ENCODE measurements at regions not wholly inside any gene's neighbourhood (a gene's known extent, or its start where the extent isn't known, plus 50 kb on each side); places are given as distances from the start of the nearest gene placed in this dataset.
A peak's percentile ranks its signal among the peaks of the same experiment; 100 is the strongest.

- H3K27ac ChIP-seq (ENCODE audit: low read depth in 1 of 3, low read length in 2 of 3) = no peak overlapping the region
- FAIRE-seq (no peak), DNase-seq (no peak)
- no peaks in the 10 kb centered on the region for H3K27me3 ChIP-seq (ENCODE audit: control insufficient read depth in 3 of 3, insufficient read depth in 3 of 3, low read length in 3 of 3)
- WGBS, 3 donors = 61 to 66% (median 65%) methylated on average over 3 of the region's 3 CpGs
- no peaks in the 10 kb centered on the region for H3K9me3 ChIP-seq (ENCODE audit: control insufficient read depth in 2 of 2, insufficient read depth in 1 of 2, low read depth in 1 of 2, low read length in 1 of 2)
- no peaks in the 10 kb centered on the region for H3K36me3 ChIP-seq (ENCODE audit: control insufficient read depth in 3 of 3, insufficient read depth in 2 of 3, low read depth in 1 of 3, low read length in 3 of 3)
- H3K4me1 ChIP-seq (ENCODE audit: control insufficient read depth in 3 of 3, insufficient read depth in 2 of 3, low read depth in 1 of 3, low read length in 2 of 3) = peaks cover 3 to 23% (median 10%) of the 10 kb centered on the region in 3 donors
- no peak overlapping the region for H3K4me3 ChIP-seq (ENCODE audit: low read depth in 1 of 3, low read length in 3 of 3)
Measured at GRCh38 chr5:74261421-74261820, 379.1 kb downstream of the ENC1 start.

GRCh38 chr5:74259572-74259971, 381.0 kb downstream of the ENC1 start:
- no peaks in the 10 kb centered on the region for H3K27me3 ChIP-seq (ENCODE audit: control insufficient read depth in 3 of 3, insufficient read depth in 3 of 3, low read length in 3 of 3)
- no peak for DNase-seq
- no peak overlapping the region for H3K4me3 ChIP-seq (ENCODE audit: low read depth in 1 of 3, low read length in 3 of 3)
- H3K9me3 ChIP-seq (ENCODE audit: control insufficient read depth in 2 of 2, insufficient read depth in 1 of 2, low read depth in 1 of 2, low read length in 1 of 2) = no peaks in the 10 kb centered on the region
- peaks cover 3 to 25% (median 10%) of the 10 kb centered on the region in 3 donors for H3K4me1 ChIP-seq (ENCODE audit: control insufficient read depth in 3 of 3, insufficient read depth in 2 of 3, low read depth in 1 of 3, low read length in 2 of 3)
- H3K27ac ChIP-seq (ENCODE audit: low read depth in 1 of 3, low read length in 2 of 3) = no peak overlapping the region
- WGBS, 3 donors = 81 to 93% (median 92%) methylated on average over 7 of the region's 7 CpGs
- FAIRE-seq = no peak
- H3K36me3 ChIP-seq (ENCODE audit: control insufficient read depth in 3 of 3, insufficient read depth in 2 of 3, low read depth in 1 of 3, low read length in 3 of 3) = no peaks in the 10 kb centered on the region

GRCh38 chr5:74258314-74258665, 382.2 kb downstream of the ENC1 start:
- peaks cover 3 to 25% (median 10%) of the 10 kb centered on the region in 3 donors for H3K4me1 ChIP-seq (ENCODE audit: control insufficient read depth in 3 of 3, insufficient read depth in 2 of 3, low read depth in 1 of 3, low read length in 2 of 3)
- DNase-seq = no peak
- no peaks in the 10 kb centered on the region for H3K27me3 ChIP-seq (ENCODE audit: control insufficient read depth in 3 of 3, insufficient read depth in 3 of 3, low read length in 3 of 3)
- no peak overlapping the region for H3K4me3 ChIP-seq (ENCODE audit: low read depth in 1 of 3, low read length in 3 of 3)
- H3K9me3 ChIP-seq (ENCODE audit: control insufficient read depth in 2 of 2, insufficient read depth in 1 of 2, low read depth in 1 of 2, low read length in 1 of 2) = no peaks in the 10 kb centered on the region
- no peak for FAIRE-seq
- H3K36me3 ChIP-seq (ENCODE audit: control insufficient read depth in 3 of 3, insufficient read depth in 2 of 3, low read depth in 1 of 3, low read length in 3 of 3) = no peaks in the 10 kb centered on the region
- peak overlapping the region in 2 of 3 donors; percentile 52 to 75 for H3K27ac ChIP-seq (ENCODE audit: low read depth in 1 of 3, low read length in 2 of 3)

GRCh38 chr5:74257645-74258313, 382.7 kb downstream of the ENC1 start:
- Histone ChIP-seq H3K4me1 (ENCODE audit: control insufficient read depth in 3 of 3, insufficient read depth in 2 of 3, low read depth in 1 of 3, low read length in 2 of 3) (peaks cover 3 to 25% (median 10%) of the 10 kb centered on the region in 3 donors), H3K4me3 (ENCODE audit: low read depth in 1 of 3, low read length in 3 of 3) (no peak overlapping the region), H3K27ac (ENCODE audit: low read depth in 1 of 3, low read length in 2 of 3) (peak overlapping the region in 2 of 3 donors; percentile 75 to 85), H3K27me3 (ENCODE audit: control insufficient read depth in 3 of 3, insufficient read depth in 3 of 3, low read length in 3 of 3) (no peaks in the 10 kb centered on the region), H3K9me3 (ENCODE audit: control insufficient read depth in 2 of 2, insufficient read depth in 1 of 2, low read depth in 1 of 2, low read length in 1 of 2) (no peaks in the 10 kb centered on the region), H3K36me3 (ENCODE audit: control insufficient read depth in 3 of 3, insufficient read depth in 2 of 3, low read depth in 1 of 3, low read length in 3 of 3) (no peaks in the 10 kb centered on the region)
- DNase-seq (peak; percentile 82 to 87), FAIRE-seq (no peak)
- 5 to 17% (median 11%) methylated on average over 6 of the region's 6 CpGs for WGBS, 3 donors

GRCh38 chr5:74257060-74257527, 383.4 kb downstream of the ENC1 start:
- Histone ChIP-seq H3K36me3 (ENCODE audit: control insufficient read depth in 3 of 3, insufficient read depth in 2 of 3, low read depth in 1 of 3, low read length in 3 of 3) (no peaks in the 10 kb centered on the region), H3K4me1 (ENCODE audit: control insufficient read depth in 3 of 3, insufficient read depth in 2 of 3, low read depth in 1 of 3, low read length in 2 of 3) (peaks cover 3 to 25% (median 10%) of the 10 kb centered on the region in 3 donors), H3K27me3 (ENCODE audit: control insufficient read depth in 3 of 3, insufficient read depth in 3 of 3, low read length in 3 of 3) (no peaks in the 10 kb centered on the region), H3K9me3 (ENCODE audit: control insufficient read depth in 2 of 2, insufficient read depth in 1 of 2, low read depth in 1 of 2, low read length in 1 of 2) (no peaks in the 10 kb centered on the region), H3K27ac (ENCODE audit: low read depth in 1 of 3, low read length in 2 of 3) (peak overlapping the region in 2 of 3 donors; percentile 75 to 85), H3K4me3 (ENCODE audit: low read depth in 1 of 3, low read length in 3 of 3) (no peak overlapping the region)
- no peak for FAIRE-seq
- DNase-seq = no peak
- WGBS, 3 donors = 49 to 52% (median 52%) methylated on average over 5 of the region's 5 CpGs

- 68 to 84% (median 73%) methylated on average over 6 of the region's 6 CpGs for WGBS, 3 donors
- no peak overlapping the region for H3K27ac ChIP-seq (ENCODE audit: low read depth in 1 of 3, low read length in 2 of 3)
- DNase-seq = no peak
Measured at GRCh38 chr5:74255692-74256392, 384.7 kb downstream of the ENC1 start.

GRCh38 chr5:74254257-74254656, 386.3 kb downstream of the ENC1 start:
- no peak for FAIRE-seq
- 80 to 88% (median 85%) methylated on average over 1 of the region's 1 CpG for WGBS, 3 donors

More at GRCh38 chr5:74255692-74256392, 384.7 kb downstream of the ENC1 start:
- Histone ChIP-seq H3K4me3 (ENCODE audit: low read depth in 1 of 3, low read length in 3 of 3) (no peak overlapping the region), H3K9me3 (ENCODE audit: control insufficient read depth in 2 of 2, insufficient read depth in 1 of 2, low read depth in 1 of 2, low read length in 1 of 2) (no peaks in the 10 kb centered on the region), H3K27me3 (ENCODE audit: control insufficient read depth in 3 of 3, insufficient read depth in 3 of 3, low read length in 3 of 3) (no peaks in the 10 kb centered on the region), H3K4me1 (ENCODE audit: control insufficient read depth in 3 of 3, insufficient read depth in 2 of 3, low read depth in 1 of 3, low read length in 2 of 3) (peaks cover 3 to 31% (median 10%) of the 10 kb centered on the region in 3 donors), H3K36me3 (ENCODE audit: control insufficient read depth in 3 of 3, insufficient read depth in 2 of 3, low read depth in 1 of 3, low read length in 3 of 3) (no peaks in the 10 kb centered on the region)
- FAIRE-seq = no peak

GRCh38 chr5:74252044-74252443, 388.5 kb downstream of the ENC1 start:
- 69 to 79% (median 73%) methylated on average over 2 of the region's 2 CpGs for WGBS, 3 donors
- Histone ChIP-seq H3K36me3 (ENCODE audit: control insufficient read depth in 3 of 3, insufficient read depth in 2 of 3, low read depth in 1 of 3, low read length in 3 of 3) (no peaks in the 10 kb centered on the region), H3K4me3 (ENCODE audit: low read depth in 1 of 3, low read length in 3 of 3) (no peak overlapping the region), H3K27ac (ENCODE audit: low read depth in 1 of 3, low read length in 2 of 3) (peak overlapping the region in 1 of 3 donors; percentile 70), H3K9me3 (ENCODE audit: control insufficient read depth in 2 of 2, insufficient read depth in 1 of 2, low read depth in 1 of 2, low read length in 1 of 2) (no peaks in the 10 kb centered on the region), H3K4me1 (ENCODE audit: control insufficient read depth in 3 of 3, insufficient read depth in 2 of 3, low read depth in 1 of 3, low read length in 2 of 3) (peaks cover under 1 to 16% (median 3%) of the 10 kb centered on the region in 3 donors), H3K27me3 (ENCODE audit: control insufficient read depth in 3 of 3, insufficient read depth in 3 of 3, low read length in 3 of 3) (no peaks in the 10 kb centered on the region)
- DNase-seq (no peak), FAIRE-seq (no peak)

More at GRCh38 chr5:74254257-74254656, 386.3 kb downstream of the ENC1 start:
- Histone ChIP-seq H3K27me3 (ENCODE audit: control insufficient read depth in 3 of 3, insufficient read depth in 3 of 3, low read length in 3 of 3) (no peaks in the 10 kb centered on the region), H3K27ac (ENCODE audit: low read depth in 1 of 3, low read length in 2 of 3) (no peak overlapping the region), H3K4me3 (ENCODE audit: low read depth in 1 of 3, low read length in 3 of 3) (no peak overlapping the region), H3K4me1 (ENCODE audit: control insufficient read depth in 3 of 3, insufficient read depth in 2 of 3, low read depth in 1 of 3, low read length in 2 of 3) (peaks cover 3 to 34% (median 10%) of the 10 kb centered on the region in 3 donors), H3K36me3 (ENCODE audit: control insufficient read depth in 3 of 3, insufficient read depth in 2 of 3, low read depth in 1 of 3, low read length in 3 of 3) (no peaks in the 10 kb centered on the region), H3K9me3 (ENCODE audit: control insufficient read depth in 2 of 2, insufficient read depth in 1 of 2, low read depth in 1 of 2, low read length in 1 of 2) (no peaks in the 10 kb centered on the region)
- DNase-seq = no peak

All from small intestine (tissue), 7 donors.